K562 (cell line): ENCODE measurements at regions not wholly inside any gene's neighbourhood (a gene's known extent, or its start where the extent isn't known, plus 50 kb on each side); places are given as distances from the start of the nearest gene placed in this dataset.

Experiments used
- ATAC-seq: fragments of 200-7000 bp; cut with Tn5 transposase; 3 replicates; pipeline ENCODE4 v1.9.1; 2020; ENCODE audit warnings: moderate library complexity
- BruUV-seq: library from RNA; stranded (reverse); fragments of 400-500 nt; replicated peaks from 2 replicates; lab custom pipeline; 2021; lab: Mats Ljungman, UMichigan
- CTCF ChIA-PET: fragments of 300-600 bp; formaldehyde crosslinking; extraction: SDS; loops from one replicate; lab custom pipeline; 2021; ENCODE audit warnings: low intra/inter-chr PET ratio; lab: Yijun Ruan, JAX
- POLR2A ChIA-PET: fragments of 300-600, 350-650 bp; sonication (Branson Sonifier 250); formaldehyde crosslinking; extraction: SDS; loops from one replicate; lab custom pipeline; 2021; ENCODE audit warnings: antibody characterized with exemption, inconsistent platforms; lab: Yijun Ruan, JAX
- DNase-seq, 4 experiments: peaks; one replicate each; pipeline versions ENCODE4 v3.0.0 to v3.0.0-alpha.2; 2011 to 2018; ENCODE audit warnings: low spot score in 3 of 4, mixed read lengths in 3 of 4; ENCODE audit errors: extremely low read depth in 1 of 4
- FAIRE-seq: peaks from 2 replicates; lab custom pipeline; 2011; peaks lifted over from hg19 to GRCh38; lab: Jason Lieb, UNC
- H2AFZ ChIP-seq: 2 replicates; pipeline ENCODE4 v1.6.0; 2011; ENCODE audit warnings: low read depth, low read length, control low read depth, inconsistent platforms
- H3K27ac ChIP-seq: fragments of 200-600 bp; 3 replicates; pipeline ENCODE4 v1.8.0; 2011; ENCODE audit warnings: low read depth, mild to moderate bottlenecking, control low read depth, inconsistent platforms, low read length, moderate library complexity, mixed read lengths; ENCODE audit errors: extremely low read depth
- H3K27me3 ChIP-seq, 2 experiments: fragments of 300-600 bp in 1 of 2; 2 replicates in 1 of 2; 3 replicates in 1 of 2; pipeline versions ENCODE4 v1.6.0 to v1.8.0; 2011; ENCODE audit warnings: inconsistent platforms in 2 of 2, low read length in 2 of 2, mild to moderate bottlenecking in 1 of 2, mixed read lengths in 1 of 2, moderate library complexity in 1 of 2; ENCODE audit not compliant: control insufficient read depth in 2 of 2, insufficient read depth in 2 of 2
- H3K36me3 ChIP-seq: fragments of 300-600 bp; 3 replicates; pipeline ENCODE4 v1.8.0; 2011; ENCODE audit warnings: mild to moderate bottlenecking, low read length, inconsistent platforms; ENCODE audit not compliant: control insufficient read depth, insufficient read depth
- H3K4me1 ChIP-seq, 2 experiments: fragments of 200-600 bp in 1 of 2; replicated peaks in 1 of 2; 2 replicates in 1 of 2; 3 replicates in 1 of 2; pipeline versions ENCODE4 v1.5.1 to v1.8.0; 2011; ENCODE audit warnings: inconsistent platforms in 2 of 2, low read length in 2 of 2, mild to moderate bottlenecking in 1 of 2, mixed read lengths in 1 of 2, moderate library complexity in 1 of 2; ENCODE audit not compliant: control insufficient read depth in 2 of 2, insufficient read depth in 2 of 2
- H3K4me2 ChIP-seq: 2 replicates; pipeline ENCODE4 v1.6.1; 2011; ENCODE audit warnings: low read length, control low read depth, inconsistent platforms, mixed read lengths; ENCODE audit not compliant: insufficient read depth
- H3K4me3 ChIP-seq: fragments of 200-600 bp; sonication (generic), shearing (Covaris generic); 2 replicates; pipeline ENCODE4 v1.5.1; 2016; ENCODE audit warnings: control low read depth, inconsistent platforms
- H3K79me2 ChIP-seq: fragments of 200-600 bp; 3 replicates; pipeline ENCODE4 v1.8.0; 2011; ENCODE audit warnings: low read length, inconsistent platforms; ENCODE audit not compliant: control insufficient read depth, insufficient read depth
- H3K9ac ChIP-seq, 2 experiments: 2 replicates each; pipeline versions ENCODE4 v1.6.0 to v1.6.1; 2011; ENCODE audit warnings: low read depth in 2 of 2, low read length in 2 of 2, control low read depth in 1 of 2, inconsistent platforms in 1 of 2, mild to moderate bottlenecking in 1 of 2, mixed read lengths in 1 of 2; ENCODE audit not compliant: insufficient read depth in 1 of 2
- H3K9me1 ChIP-seq: one replicate; pipeline ENCODE4 v1.6.0; 2011; ENCODE audit warnings: inconsistent platforms, mild to moderate bottlenecking, low read length, moderate library complexity; ENCODE audit not compliant: control insufficient read depth, insufficient read depth
- H3K9me3 ChIP-seq: replicated peaks from 2 replicates; pipeline ENCODE4 v1.5.1; 2011; ENCODE audit warnings: low read depth, low read length, inconsistent platforms; ENCODE audit not compliant: control insufficient read depth, insufficient read depth
- H4K20me1 ChIP-seq: replicated peaks from 2 replicates; pipeline ENCODE4 v1.6.1; 2011; ENCODE audit warnings: low read length, inconsistent platforms, mixed read lengths; ENCODE audit not compliant: control insufficient read depth, insufficient read depth
- ARID1B ChIP-seq: fragments of 450-650 bp; IDR thresholded peaks from 2 replicates; pipeline ENCODE4 v1.6.1; 2016; ENCODE audit warnings: antibody characterized with exemption, mild to moderate bottlenecking, inconsistent platforms
- E2F3 ChIP-seq: fragments of 250-450 bp; sonication (Bioruptor Pico); IDR thresholded peaks from 2 replicates; pipeline ENCODE4 v1.4.0; 2020; ENCODE audit warnings: mild to moderate bottlenecking
- GTF2B ChIP-seq: IDR thresholded peaks from 2 replicates; pipeline ENCODE4 v1.6.1; 2011; ENCODE audit not compliant: insufficient read length; ENCODE audit errors: extremely low read depth
- PPARD ChIP-seq: fragments of 250-450 bp; sonication (Bioruptor Pico); IDR thresholded peaks from 2 replicates; pipeline ENCODE4 v1.8.0; 2022; ENCODE audit warnings: inconsistent platforms, mild to moderate bottlenecking, moderate library complexity
- RBBP5 ChIP-seq: fragments of 200-600 bp; sonication (generic); IDR thresholded peaks from 2 replicates; pipeline ENCODE4 v1.6.1; 2012; ENCODE audit warnings: borderline replicate concordance, mild to moderate bottlenecking, low read length, control low read depth, inconsistent platforms; ENCODE audit not compliant: insufficient read depth, poor library complexity, severe bottlenecking
- SAFB ChIP-seq: fragments of 200-400 bp; formaldehyde crosslinking; IDR thresholded peaks from 2 replicates; pipeline ENCODE4 v1.6.1; 2017; ENCODE audit warnings: low read depth, low read length, borderline replicate concordance
- ZNF232 ChIP-seq: sonication (generic); formaldehyde crosslinking; IDR thresholded peaks from 2 replicates; pipeline ENCODE4 v1.8.0; 2022; ENCODE audit warnings: mild to moderate bottlenecking, missing genetic modification reagents
- ZNF324 ChIP-seq: fragments of 250-450 bp; sonication (Bioruptor Pico); IDR thresholded peaks from 2 replicates; pipeline ENCODE4 v1.4.0; 2020; ENCODE audit warnings: mild to moderate bottlenecking
- ZNF431 ChIP-seq: sonication (generic); formaldehyde crosslinking; IDR thresholded peaks from 2 replicates; pipeline ENCODE4 v1.8.0; 2022; ENCODE audit warnings: mild to moderate bottlenecking, missing genetic modification reagents
- ZNF551 ChIP-seq: fragments of 250-450 bp; sonication (Bioruptor Pico); IDR thresholded peaks from 2 replicates; pipeline ENCODE4 v1.5.0; 2021; ENCODE audit warnings: mild to moderate bottlenecking, moderate library complexity
- WGBS: fragments of 100-300 bp; shearing (Covaris generic); methylation state at CpG from one replicate; pipeline ENCODE4 v1.1.6; 2016; ENCODE audit warnings: low coverage, mixed read lengths; ENCODE audit not compliant: insufficient coverage; ENCODE audit errors: missing lambda C conversion rate; 5-methylcytosine and 5-hydroxymethylcytosine counted together
- in situ Hi-C: fragments of 300-500 bp; cut with MboI; formaldehyde crosslinking; loops from 4 replicates; pipeline ENCODE4 v1.15.0; 2018; ENCODE audit warnings: inconsistent platforms, mixed read lengths
- intact Hi-C: fragments of 100-400 bp; cut with micrococcal nuclease; formaldehyde crosslinking; loops from 2 replicates; pipeline ENCODE4 v1.14.2; 2022

GRCh38 chr3:140827894-140828293 lies 113.7 kb upstream of the SLC25A36 start:
- ATAC-seq (no peak), FAIRE-seq (no peak), DNase-seq (no peak)
- H3K36me3 ChIP-seq = no peaks in the 10 kb centered on the region
- peaks cover 0 to under 1% of the 10 kb centered on the region in 2 experiments; a peak in 2 of 5 replicates for H3K27me3 ChIP-seq
- no peaks in the 10 kb centered on the region for H3K79me2 ChIP-seq
- H3K9ac ChIP-seq = no peak overlapping the region
- no peak overlapping the region for H3K4me3 ChIP-seq
- BruUV-seq = no TSS peak
- intact Hi-C loops (no loop called here), in situ Hi-C loops (no loop called here)
- no peaks in the 10 kb centered on the region for H3K9me3 ChIP-seq
- no peak overlapping the region for H3K27ac ChIP-seq
- H4K20me1 ChIP-seq = no peaks in the 10 kb centered on the region
- CTCF ChIA-PET = no interaction called here
- no peak overlapping the region for H2AFZ ChIP-seq
- 0% methylated on average over 1 of the region's 1 CpG for WGBS
- H3K4me2 ChIP-seq = no peak overlapping the region
- POLR2A ChIA-PET = no interaction called here
- H3K9me1 ChIP-seq = no peaks in the 10 kb centered on the region
- no peaks in the 10 kb centered on the region for H3K4me1 ChIP-seq
- no peak for TF ChIP-seq ARID1B

- CTCF ChIA-PET = no interaction called here
- Histone ChIP-seq H3K9ac (no peak overlapping the region), H3K4me3 (no peak overlapping the region), H2AFZ (no peak overlapping the region), H3K27me3 (peaks cover 0 to 5% of the 10 kb centered on the region in 2 experiments; a peak in 2 of 5 replicates), H3K79me2 (no peaks in the 10 kb centered on the region), H3K4me1 (no peaks in the 10 kb centered on the region), H3K9me3 (no peaks in the 10 kb centered on the region), H3K4me2 (no peak overlapping the region), H3K27ac (no peak overlapping the region), H3K36me3 (no peaks in the 10 kb centered on the region), H4K20me1 (no peaks in the 10 kb centered on the region), H3K9me1 (no peaks in the 10 kb centered on the region)
- intact Hi-C loops (no loop called here), in situ Hi-C loops (no loop called here)
- POLR2A ChIA-PET = no interaction called here
- TF ChIP-seq ZNF551 (CRISPR knock-in tag) = no peak
- TF ChIP-seq ZNF232 (CRISPR knock-in tag) = no peak
- TF ChIP-seq SAFB = no peak
- no peak for TF ChIP-seq RBBP5
- TF ChIP-seq ZNF324 (CRISPR knock-in tag) = no peak
- no peak for TF ChIP-seq GTF2B
- TF ChIP-seq ZNF431 (CRISPR knock-in tag) = no peak
- TF ChIP-seq PPARD (CRISPR knock-in tag) = no peak
- TF ChIP-seq E2F3 = no peak
- DNase-seq (no peak), ATAC-seq (no peak), FAIRE-seq (no peak)
- 0% methylated on average over 1 of the region's 1 CpG for WGBS
- no TSS peak for BruUV-seq
Measured at GRCh38 chr3:140828585-140828984, 113.1 kb upstream of the SLC25A36 start.
